Activated CD8-positive, alpha-beta T cell treated with anti-CD3 and anti-CD28 coated beads for 36 hours (primary cell): ENCODE measurements at regions not wholly inside any gene's neighbourhood (a gene's known extent, or its start where the extent isn't known, plus 50 kb on each side); places are given as distances from the start of the nearest gene placed in this dataset.

ENCODE experiments used
- ATAC-seq: fragments of 200-7000 bp; cut with Tn5 transposase; one replicate; pipeline ENCODE4 v1.10.0; 2021; ENCODE audit warnings: mild to moderate bottlenecking, moderate library complexity
- CTCF ChIA-PET: fragments of 350-600 bp; sonication (Branson Sonifier 250); formaldehyde crosslinking; loops from one replicate; lab custom pipeline; 2021; ENCODE audit warnings: antibody characterized with exemption; lab: Charles Lee
- POLR2A ChIA-PET: fragments of 350-600 bp; sonication (Branson Sonifier 250); formaldehyde crosslinking; loops from one replicate; lab custom pipeline; 2021; ENCODE audit warnings: antibody characterized with exemption; lab: Charles Lee
- DNase-seq: peaks from one replicate; pipeline ENCODE4 v3.0.0-alpha.2; 2020
- H3K27ac Mint-ChIP-seq: one replicate; pipeline ENCODE4 v1.8.0; 2021; ENCODE audit warnings: mild to moderate bottlenecking, mixed read lengths
- H3K27me3 Mint-ChIP-seq: one replicate; pipeline ENCODE4 v1.8.0; 2021; ENCODE audit warnings: mixed read lengths
- H3K36me3 Mint-ChIP-seq: one replicate; pipeline ENCODE4 v1.8.0; 2021; ENCODE audit warnings: low read depth, mixed read lengths
- H3K4me1 Mint-ChIP-seq: one replicate; pipeline ENCODE4 v1.8.0; 2021; ENCODE audit warnings: low read depth, mixed read lengths
- H3K4me3 Mint-ChIP-seq: one replicate; pipeline ENCODE4 v1.8.0; 2021; ENCODE audit warnings: mild to moderate bottlenecking, moderate library complexity, mixed read lengths
- H3K9me3 Mint-ChIP-seq: one replicate; pipeline ENCODE4 v1.8.0; 2021; ENCODE audit warnings: mixed read lengths
- intact Hi-C: fragments of 100-400 bp; cut with micrococcal nuclease; formaldehyde crosslinking; loops from one replicate; pipeline ENCODE4 v1.10.0; 2022
- TF ChIP-seq, protein P1 (sequence below): fragments of 200-600 bp; IDR thresholded peaks from one replicate; pipeline ENCODE4 v1.8.0; 2022; ENCODE audit warnings: antibody characterized with exemption, mild to moderate bottlenecking

DNA sequence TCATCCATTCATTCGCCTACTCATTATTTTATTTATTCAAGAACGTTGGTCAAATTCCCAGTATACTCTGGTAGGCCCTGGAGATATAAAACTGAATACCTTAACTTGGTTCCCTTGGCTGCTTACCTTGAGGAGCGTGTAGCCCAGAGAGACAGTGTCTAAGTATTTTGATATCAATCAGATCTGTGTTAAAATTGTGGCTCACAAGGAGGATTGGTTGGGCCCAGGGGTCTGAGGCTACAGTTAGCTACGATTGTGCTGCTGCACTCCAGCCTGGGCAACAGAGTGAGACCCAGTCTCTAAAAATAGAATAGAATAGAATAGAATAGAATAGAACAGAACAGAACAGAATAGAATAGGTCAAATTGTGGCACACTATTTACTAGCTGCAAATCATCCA is 438.4 kb downstream of the ADAMTS20 start:
- no peak overlapping the region for H3K27ac Mint-ChIP-seq
- intact Hi-C loops = no loop called here

DNA sequence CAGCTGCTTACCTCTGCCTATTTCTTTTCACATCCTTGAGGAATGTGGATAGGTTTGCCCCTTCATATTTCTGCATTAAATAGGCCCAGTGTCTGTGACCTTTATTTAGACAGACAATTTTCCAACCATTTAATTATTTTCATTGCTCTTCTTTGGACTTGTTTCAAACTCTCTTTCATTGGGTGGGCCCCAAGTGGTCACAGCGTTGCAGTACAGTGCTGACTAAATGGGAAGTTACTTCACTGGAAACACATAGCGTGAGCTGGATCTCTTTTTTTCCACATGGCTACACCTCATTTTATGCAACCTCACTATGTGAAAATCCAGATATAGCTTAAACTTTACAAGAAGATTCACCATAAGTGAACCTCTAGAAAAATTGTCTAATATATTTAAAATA is 438.9 kb downstream of the ADAMTS20 start:
- H3K36me3 Mint-ChIP-seq = no peaks in the 10 kb centered on the region
- intact Hi-C loops = no loop called here
- H3K27ac Mint-ChIP-seq = no peak overlapping the region
- H3K4me1 Mint-ChIP-seq = no peaks in the 10 kb centered on the region
- H3K27me3 Mint-ChIP-seq = no peaks in the 10 kb centered on the region
- CTCF ChIA-PET = no interaction called here
- ATAC-seq (no peak), DNase-seq (no peak)
- H3K9me3 Mint-ChIP-seq = no peaks in the 10 kb centered on the region
- H3K4me3 Mint-ChIP-seq = no peak overlapping the region
- POLR2A ChIA-PET = no interaction called here
- TF ChIP-seq, protein P1, sequence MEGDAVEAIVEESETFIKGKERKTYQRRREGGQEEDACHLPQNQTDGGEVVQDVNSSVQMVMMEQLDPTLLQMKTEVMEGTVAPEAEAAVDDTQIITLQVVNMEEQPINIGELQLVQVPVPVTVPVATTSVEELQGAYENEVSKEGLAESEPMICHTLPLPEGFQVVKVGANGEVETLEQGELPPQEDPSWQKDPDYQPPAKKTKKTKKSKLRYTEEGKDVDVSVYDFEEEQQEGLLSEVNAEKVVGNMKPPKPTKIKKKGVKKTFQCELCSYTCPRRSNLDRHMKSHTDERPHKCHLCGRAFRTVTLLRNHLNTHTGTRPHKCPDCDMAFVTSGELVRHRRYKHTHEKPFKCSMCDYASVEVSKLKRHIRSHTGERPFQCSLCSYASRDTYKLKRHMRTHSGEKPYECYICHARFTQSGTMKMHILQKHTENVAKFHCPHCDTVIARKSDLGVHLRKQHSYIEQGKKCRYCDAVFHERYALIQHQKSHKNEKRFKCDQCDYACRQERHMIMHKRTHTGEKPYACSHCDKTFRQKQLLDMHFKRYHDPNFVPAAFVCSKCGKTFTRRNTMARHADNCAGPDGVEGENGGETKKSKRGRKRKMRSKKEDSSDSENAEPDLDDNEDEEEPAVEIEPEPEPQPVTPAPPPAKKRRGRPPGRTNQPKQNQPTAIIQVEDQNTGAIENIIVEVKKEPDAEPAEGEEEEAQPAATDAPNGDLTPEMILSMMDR = no peak

More for the DNA sequence above, 438.4 kb downstream of the ADAMTS20 start:
- CTCF ChIA-PET = no interaction called here
- ATAC-seq (no peak), DNase-seq (no peak)
- TF ChIP-seq, protein P1 = no peak
- Mint-ChIP-seq H3K4me1 (no peaks in the 10 kb centered on the region), H3K27me3 (no peaks in the 10 kb centered on the region), H3K36me3 (no peaks in the 10 kb centered on the region), H3K4me3 (no peak overlapping the region), H3K9me3 (no peaks in the 10 kb centered on the region)
- POLR2A ChIA-PET = no interaction called here

DNA sequence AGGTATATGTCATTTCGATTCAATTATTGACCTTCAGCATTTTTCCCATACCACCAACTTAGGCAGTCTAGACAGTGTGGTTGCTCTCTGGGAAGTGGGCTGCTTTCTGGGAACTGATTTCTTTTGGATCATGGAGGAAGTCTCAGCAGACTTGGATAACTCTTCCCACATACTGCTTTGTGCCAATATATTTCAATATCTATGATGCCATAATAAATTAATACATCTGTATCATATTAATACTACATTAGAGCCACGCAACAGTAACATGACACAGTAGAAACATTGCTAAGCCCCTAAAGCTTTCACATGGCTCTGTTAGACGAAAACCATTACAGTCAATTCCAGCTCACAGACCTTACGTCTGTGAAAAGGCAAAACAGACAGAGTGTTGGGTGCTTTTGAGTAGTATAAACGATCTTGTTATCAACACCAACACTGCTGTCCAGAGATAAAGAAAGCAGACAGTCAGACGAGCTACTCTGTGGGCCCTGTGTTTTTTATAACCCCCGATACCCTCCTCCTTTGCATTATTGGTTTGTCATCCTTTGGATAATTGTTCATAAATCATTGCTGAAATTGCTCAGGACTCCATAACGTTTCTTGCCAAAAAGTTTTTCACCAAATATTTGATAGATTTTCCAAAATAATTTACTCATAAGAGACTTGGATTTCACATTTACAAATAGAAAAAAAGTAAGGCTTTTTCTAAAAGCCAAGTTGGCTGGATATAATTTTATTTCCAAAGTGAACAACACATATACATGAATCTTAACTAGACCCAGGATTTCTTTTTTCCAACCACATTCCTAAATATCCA is 439.7 kb downstream of the ADAMTS20 start:
- ChIA-PET POLR2A (no interaction called here), CTCF (no interaction called here)
- no peaks in the 10 kb centered on the region for H3K27me3 Mint-ChIP-seq
- intact Hi-C loops = no loop called here
- TF ChIP-seq, protein P1 = no peak
- DNase-seq (no peak), ATAC-seq (no peak)
- H3K9me3 Mint-ChIP-seq = no peaks in the 10 kb centered on the region
- H3K27ac Mint-ChIP-seq = no peak overlapping the region
- H3K36me3 Mint-ChIP-seq = no peaks in the 10 kb centered on the region
- H3K4me3 Mint-ChIP-seq = no peak overlapping the region
- no peaks in the 10 kb centered on the region for H3K4me1 Mint-ChIP-seq

DNA sequence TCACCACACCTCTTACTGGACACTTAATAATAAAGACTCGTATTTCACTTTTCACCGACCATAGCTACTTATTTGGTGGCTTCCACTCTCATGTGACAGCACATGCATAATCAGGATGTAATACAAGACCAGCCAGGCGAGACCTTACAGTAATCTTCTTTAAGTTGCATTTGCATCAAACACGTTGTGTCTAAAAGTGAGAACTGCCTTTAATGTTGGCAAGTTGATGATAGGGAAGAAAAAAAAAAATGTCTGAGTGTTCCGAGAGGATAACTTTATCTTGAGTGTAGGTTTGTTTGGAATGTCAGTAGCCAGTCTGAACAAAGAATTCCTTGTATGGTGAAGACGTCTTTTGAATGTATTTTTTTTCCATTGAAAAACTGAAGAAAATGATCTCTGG is 440.4 kb downstream of the ADAMTS20 start:
- POLR2A ChIA-PET = no interaction called here
- H3K4me3 Mint-ChIP-seq = no peak overlapping the region
- H3K27ac Mint-ChIP-seq = no peak overlapping the region
- H3K36me3 Mint-ChIP-seq = no peaks in the 10 kb centered on the region
- CTCF ChIA-PET = no interaction called here
- intact Hi-C loops = no loop called here
- H3K4me1 Mint-ChIP-seq = no peaks in the 10 kb centered on the region
- no peaks in the 10 kb centered on the region for H3K27me3 Mint-ChIP-seq
- ATAC-seq (no peak), DNase-seq (no peak)
- no peaks in the 10 kb centered on the region for H3K9me3 Mint-ChIP-seq
- TF ChIP-seq, protein P1 = no peak

DNA sequence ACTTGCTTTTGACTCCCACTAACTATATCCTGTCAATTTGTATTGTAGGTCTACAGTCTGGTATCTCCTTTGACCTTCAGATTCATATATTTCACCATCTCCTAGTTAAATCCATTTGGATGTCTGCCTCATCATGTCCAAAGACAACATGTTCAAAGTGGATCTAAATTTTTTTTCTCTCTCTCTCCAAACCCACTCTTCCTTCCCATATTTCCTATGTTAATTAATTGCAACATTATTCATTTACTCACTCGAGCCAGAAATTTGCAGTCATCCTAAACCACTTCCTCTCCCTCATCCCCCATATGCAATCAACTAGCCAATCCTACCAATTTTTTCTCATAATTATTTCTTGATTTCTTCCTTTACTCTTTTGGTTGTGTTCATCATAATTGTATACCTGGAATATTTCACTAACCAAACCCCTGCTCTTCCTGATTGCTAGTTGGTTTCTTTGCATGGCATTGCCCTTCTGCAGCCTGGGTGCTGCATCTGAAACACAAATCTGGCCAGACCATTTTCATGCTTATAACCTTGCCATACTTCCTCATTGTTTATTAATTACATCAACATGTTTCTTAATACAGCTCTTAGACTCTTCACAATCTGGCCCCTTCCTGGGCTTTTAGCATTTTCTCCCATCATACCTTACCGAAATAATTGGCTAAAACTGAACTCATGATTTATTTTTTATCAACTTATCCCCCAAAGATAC is 442.2 kb downstream of the ADAMTS20 start:
- TF ChIP-seq, protein P1 = no peak
- Mint-ChIP-seq H3K27me3 (no peaks in the 10 kb centered on the region), H3K9me3 (no peaks in the 10 kb centered on the region), H3K27ac (no peak overlapping the region), H3K4me1 (no peaks in the 10 kb centered on the region), H3K36me3 (no peaks in the 10 kb centered on the region), H3K4me3 (no peak overlapping the region)
- ChIA-PET POLR2A (interaction anchor here (0.7 kb wide), 1 partner anchor 68 kb away, joined by 3 read pairs; no protein-coding TSS in a partner anchor), CTCF (no interaction called here)
- ATAC-seq (no peak), DNase-seq (no peak)
- intact Hi-C loops = no loop called here
